Activated CD4-positive, alpha-beta T cell treated with anti-CD3 and anti-CD28 coated beads, Interleukin-2, Interleukin-6, amounts not matched to agents 100 ng/mL and 50 ng/mL, durations not matched to agents 16 hours and 8 hours (primary cell): ENCODE measurements at regions not wholly inside any gene's neighbourhood (a gene's known extent, or its start where the extent isn't known, plus 50 kb on each side); places are given as distances from the start of the nearest gene placed in this dataset.

Experiments used
- DNase-seq: peaks from one replicate; pipeline ENCODE4 v3.0.0-alpha.2; 2020

DNA sequence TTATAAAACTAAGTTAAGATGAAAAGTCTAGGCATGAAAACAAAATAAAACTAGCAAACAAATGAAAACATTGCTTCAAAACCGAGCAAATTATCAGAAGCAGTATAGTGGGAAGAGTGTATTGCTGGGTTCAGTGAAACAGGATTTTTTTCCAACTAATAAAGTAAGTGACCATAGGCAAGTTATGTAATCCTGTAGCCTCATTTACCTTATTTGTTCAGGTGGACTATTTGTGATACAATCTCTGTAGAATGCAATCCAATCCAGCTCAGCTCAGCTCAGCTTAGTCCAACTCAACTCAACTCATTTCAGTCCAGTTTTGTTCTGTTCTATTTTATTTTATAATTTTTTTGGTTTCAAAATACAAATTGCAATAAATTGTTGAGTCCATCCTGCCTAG, 276.7 kb upstream of the LRIG3 start:
- no peak for DNase-seq

DNA sequence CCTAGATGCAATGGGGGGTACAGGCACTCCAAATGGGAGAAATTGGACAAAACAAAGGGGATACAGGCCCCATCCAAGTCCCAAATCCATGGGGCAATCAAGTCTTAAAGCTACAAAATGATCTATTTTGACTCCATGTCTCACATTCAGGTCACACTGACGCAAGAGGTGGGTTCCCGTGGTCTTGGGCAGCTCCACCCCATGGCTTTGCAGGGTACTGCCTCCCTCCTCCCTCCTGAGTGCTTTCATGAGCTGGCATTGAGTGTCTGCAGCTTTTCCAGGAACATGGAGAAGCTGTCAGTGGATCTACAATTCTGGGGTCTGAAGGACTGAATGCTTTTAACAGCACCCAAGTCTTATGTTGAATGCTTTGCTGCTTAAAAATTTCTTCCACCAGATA, 274.5 kb upstream of the LRIG3 start:
- DNase-seq, result no peak

DNA sequence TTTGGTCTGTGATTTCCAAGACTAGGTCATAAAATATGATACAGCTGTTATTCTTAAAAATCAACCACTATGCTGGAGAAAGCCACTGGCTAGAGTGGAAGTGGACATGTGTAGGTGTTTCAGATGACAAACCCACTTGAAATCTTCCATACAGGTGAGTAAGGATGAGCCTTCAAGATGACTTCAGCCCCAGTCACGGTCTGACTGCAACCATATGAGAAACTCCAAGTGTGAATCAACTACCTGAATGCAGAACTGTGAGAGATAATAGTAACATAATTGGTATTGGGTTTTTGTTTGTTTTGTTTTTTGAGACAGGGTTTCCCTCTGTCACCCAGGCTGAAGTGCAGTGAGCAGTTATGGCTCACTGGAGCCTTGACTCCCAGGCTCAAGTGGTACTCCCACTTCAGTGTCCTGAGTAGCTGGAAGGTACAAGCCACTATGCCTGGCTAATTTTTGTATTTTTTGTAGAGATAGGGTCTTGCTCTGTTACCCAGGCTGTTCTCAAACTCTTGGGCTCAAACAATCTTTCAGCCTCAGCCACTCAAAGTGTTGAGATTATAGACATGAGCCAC, 273.3 kb upstream of the LRIG3 start:
- DNase-seq, result no peak

DNA sequence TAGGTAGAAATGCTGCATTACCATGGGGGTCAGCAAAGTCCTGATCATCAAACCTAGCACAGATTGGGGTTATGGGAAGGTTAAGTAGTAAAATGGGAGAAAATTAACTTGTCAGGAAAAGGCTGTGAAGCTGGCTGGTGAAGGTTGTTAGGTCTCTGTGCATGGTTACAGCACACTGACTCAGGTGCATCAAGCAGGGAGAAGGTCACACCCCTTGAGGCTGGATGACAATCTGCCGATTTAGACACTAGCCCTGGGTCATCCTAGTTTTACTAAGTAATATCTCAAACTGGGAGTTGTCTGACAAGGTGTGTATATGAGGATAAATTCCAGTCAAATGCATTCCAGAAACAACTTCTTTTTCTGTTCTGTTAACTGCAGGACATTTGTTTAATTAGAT, 271.1 kb upstream of the LRIG3 start:
- no peak for DNase-seq

DNA sequence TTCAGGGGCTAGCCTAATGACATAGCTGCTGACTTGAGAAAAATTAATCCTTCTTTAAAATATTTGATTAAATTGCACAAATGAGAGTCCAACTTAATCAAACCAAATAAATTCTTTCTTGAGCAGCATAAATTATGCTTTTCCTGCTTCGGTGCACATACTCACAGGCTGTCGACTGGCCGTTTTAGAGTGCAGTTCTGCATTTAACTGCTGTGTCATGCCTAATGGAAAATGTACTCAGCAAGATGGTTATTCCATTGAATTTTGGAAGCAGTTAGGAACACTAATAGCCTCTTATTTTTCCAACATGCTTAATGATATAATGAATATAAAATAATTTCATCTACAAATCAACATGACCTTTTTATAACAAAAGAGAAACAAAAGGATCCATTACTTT, 266.1 kb upstream of the LRIG3 start:
- no peak for DNase-seq

DNA sequence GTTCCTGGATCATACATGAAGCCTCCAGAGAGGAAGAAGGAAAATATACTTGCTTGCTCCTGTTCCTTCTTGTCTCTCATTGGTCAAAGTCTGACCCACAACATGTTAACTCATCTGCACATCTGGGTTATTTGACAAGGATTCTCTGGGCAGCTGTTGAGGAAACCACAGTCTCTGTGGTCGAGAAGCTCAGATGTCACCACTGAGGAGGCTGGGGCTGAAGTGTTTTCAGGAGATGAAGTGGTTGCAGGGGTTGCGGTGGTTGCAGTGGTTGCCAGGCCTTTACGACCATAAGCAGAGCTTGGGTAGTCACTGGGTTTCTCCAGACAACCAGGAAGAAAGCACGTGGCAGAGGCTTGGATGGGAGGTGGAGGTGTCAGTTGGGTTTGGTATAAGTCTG, 265.0 kb upstream of the LRIG3 start:
- no peak for DNase-seq

DNA sequence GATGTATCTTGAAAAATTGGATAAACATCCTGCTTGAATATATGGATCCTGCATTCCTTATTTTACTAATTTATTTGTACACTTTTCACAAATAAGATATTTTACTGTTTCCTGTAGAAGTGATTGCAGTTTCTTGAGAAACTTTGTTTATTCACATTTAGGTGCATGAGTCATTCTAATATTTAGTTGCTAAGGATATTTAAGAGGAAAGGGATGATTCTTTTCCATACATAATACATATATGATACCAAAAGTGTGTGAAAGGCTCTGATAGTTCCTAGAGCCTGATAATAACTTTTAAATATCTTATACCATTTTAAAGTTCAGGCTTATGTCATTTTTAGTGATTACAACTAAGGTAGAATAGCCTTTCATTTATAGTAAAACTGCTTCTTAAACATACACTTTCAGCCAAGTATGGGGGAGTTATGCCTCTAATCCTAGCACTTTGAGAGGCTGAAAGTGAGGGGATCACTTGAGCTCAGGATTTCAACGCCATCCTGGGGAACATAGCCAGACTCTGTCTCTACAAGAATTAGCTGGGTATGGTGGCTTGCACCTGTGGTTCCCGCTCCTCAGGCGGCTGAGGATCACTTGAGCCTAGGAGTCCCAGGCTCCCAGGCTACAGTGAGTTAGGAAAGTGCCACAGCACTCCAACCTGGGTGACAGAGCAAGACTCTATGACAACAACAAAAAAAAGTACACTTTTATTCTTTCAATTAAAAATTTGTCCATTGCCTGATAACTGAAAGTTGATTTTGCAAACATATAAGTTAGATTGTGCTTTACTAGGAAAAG, 262.6 kb upstream of the LRIG3 start:
- DNase-seq, result no peak

DNA sequence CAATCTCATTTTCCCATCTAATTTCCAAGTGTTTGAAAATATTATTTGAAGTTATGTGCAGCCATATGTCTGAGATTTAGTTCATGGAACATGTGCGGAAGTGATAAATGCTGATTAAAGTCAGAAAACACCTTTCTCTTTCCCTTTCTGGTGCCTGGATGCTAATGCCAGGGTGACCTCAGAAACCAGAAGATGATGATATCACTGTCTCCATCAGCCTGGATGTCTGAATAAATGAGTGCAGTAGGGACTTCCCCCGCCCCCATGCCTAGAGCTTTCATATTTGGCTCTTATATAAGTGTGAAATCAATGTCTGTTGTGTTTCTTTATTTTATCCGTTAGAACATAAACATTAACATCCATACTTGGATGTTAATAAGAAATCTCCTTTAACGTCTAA, 261.9 kb upstream of the LRIG3 start:
- peak; percentile 29 for DNase-seq

DNA sequence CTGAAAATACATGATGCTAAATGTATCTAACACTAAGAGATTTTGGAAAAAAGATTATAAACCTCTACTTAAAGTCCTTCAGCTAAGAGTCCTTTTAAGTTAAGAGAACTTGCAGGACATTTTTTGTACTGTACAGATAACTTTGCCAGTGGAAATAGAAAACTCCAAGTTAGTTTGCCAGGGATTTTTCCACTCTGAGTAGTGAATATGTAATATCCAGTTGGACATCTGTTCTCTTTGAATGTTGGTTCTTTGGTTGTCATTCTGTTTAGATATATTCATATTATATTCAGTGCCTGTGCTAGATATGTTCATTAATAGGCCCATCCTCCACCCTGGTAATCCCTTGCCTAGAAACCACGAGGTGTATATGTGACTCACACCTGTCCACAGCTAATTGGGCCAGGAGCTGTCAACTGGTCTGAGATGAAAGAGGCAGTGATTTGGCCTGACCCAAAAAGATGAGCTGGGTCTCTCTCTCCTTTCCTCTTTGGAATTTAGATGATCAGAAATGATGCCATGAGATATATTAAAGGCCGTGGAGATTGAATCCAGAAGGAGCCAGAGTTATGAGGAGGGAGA, 261.0 kb upstream of the LRIG3 start:
- no peak for DNase-seq

DNA sequence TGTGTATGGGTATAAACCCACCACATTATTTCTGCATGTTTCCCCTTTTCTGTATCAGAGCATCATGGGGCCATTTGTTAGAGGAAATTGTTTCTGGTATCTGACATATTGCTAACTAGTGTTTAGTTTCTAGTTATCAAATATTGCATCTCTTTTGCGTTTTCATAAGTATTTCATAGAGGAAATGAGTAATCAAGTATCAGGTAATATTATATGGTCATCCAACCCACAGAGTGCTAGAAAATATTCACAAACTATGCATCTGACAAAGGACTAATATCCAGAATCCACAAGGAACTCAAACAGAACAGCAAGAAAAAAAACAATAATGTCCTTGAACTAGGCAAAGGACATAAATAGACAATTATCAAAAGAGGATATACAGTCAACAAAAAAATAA, 258.9 kb upstream of the LRIG3 start:
- no peak for DNase-seq

DNA sequence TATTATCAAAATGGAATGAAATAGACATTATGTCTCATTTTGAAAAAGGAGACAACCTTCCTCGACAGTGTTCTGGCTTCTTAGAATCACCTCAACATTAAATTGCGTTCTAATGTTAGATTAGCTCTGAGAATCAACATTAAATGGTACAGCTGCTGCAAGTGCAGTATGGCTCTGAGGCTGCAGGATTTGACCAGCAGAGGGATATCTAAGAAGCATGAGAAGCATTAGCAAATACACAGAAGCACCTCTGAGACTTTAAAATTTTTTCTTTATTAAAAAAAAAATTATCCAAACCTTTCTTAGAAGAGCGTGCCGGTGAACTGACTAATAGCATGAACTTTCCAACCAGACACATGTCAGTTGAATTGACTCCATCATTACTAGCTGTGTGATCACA, 253.4 kb upstream of the LRIG3 start:
- DNase-seq, result no peak

DNA sequence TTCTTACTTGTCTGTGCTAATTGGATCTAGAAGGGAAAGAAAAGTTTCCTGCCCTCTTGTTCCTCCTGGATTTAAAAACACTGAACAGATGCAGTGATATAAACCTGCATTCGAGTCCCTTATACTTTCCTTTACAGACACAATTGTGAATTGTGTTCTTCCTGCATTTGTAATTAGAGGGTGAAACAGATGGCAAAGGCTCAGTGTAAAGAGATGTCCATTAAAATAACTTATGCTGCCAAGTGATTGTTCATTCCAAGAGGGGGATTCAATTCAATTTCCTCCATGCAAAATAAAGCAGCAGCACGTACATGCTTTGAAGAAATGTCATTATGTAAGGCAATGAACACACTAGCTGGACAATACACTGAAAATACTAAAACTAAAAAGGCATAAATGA, 248.3 kb upstream of the LRIG3 start:
- no peak for DNase-seq

DNA sequence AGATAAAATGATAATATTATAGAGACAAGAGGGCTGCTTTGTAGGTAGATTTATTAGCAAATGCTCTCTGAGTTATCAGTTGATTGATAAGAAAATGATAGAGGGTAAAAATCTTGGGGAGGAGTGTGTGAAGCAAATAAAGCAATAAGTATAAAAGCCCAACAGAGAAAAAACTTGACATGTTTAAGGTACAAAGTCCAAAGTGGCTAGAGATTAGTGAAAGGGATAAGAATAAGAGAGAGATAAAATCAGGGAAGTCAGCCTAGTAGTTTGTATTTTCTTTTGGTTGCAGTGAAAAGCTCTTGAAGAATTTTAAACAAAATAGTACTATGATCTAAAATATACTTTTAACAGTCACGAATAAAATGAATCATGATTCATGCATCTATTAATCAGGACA, 246.2 kb upstream of the LRIG3 start:
- no peak for DNase-seq

DNA sequence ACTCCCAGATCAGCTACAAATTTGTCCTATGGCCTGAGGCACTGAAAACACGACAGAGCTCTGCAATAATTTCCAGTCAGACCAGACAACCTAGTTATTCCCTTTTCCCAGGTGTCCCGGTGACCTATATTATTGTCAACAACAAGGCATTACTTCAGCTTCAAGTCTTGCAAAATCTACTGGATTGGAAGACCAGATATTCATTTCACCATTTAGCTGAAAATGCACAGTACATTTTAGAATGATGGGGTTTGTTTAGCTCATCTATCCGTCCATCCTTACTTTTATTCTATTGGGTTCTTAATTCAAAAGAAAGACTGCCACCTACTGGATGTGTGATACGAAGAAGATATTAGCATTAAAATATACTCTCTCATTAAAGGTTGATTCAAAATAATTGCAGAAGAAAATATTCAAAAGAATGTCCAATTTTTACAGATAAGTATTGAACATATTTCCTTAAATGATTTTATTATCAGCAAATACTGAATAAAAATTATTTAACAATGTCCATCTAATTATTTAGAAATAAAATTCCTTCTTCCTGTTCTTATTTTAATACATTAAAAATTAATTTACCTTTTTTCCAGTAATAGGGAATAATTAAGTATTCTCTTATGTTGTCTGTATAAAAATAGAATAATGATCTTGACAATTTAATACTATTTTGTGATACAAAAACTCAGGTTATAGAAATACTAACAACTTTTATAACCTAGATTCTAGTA, 244.9 kb upstream of the LRIG3 start:
- DNase-seq, result peak; percentile 11

DNA sequence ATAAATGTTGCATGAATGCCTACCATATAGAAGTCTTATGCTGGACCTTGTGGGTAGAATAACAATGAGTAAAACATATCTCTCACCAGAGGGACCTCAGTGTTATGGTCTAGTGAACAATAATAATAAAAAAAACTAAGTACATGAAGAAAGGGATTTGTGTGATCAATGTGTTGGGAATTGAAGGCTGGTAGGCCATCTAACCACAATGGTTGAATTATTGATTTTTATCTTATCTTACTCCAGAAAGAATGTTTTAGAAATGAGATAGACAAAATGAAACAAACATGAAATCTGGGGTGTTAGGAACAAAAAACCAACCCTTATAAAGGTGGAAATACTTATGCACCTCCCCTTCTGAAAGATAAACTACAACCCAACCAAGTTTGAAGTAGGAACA, 243.9 kb upstream of the LRIG3 start:
- no peak for DNase-seq

DNA sequence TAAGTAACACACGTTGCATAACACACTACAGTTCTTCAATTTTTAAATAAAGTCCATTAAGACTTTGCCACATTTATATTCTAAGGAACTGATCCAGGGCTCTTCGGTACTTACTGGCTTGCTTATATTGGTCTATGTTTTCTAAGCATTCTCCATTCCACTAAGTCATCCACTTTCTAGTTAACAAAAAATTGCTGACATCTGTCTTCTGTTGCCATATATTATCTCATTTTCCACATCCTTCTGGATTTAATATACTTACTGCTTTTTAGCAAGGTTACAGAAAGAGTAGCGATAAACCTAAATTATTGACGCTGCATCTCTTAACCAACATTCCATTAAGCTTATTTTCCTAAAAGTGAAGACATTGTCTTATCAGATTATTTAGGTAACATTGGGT, 238.4 kb upstream of the LRIG3 start:
- no peak for DNase-seq

DNA sequence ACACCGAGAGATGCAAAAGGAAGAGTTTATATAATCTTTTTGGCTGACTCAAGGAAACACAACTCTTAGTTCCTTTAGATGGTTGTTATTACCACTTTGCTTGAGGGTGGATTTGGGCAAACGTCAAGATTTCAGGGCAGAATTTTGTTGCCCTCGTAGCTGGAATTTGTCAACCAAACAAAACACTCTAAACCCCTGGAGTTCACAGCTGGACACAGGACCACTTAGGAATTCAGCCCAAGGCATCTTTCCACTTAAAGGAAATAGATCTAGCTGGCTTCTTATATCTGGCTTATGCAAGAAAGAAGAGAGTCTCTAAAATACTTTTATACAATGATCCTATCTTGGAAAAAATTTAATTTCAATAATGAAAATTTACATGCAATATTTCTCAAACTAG, 237.8 kb upstream of the LRIG3 start:
- DNase-seq, result no peak

DNA sequence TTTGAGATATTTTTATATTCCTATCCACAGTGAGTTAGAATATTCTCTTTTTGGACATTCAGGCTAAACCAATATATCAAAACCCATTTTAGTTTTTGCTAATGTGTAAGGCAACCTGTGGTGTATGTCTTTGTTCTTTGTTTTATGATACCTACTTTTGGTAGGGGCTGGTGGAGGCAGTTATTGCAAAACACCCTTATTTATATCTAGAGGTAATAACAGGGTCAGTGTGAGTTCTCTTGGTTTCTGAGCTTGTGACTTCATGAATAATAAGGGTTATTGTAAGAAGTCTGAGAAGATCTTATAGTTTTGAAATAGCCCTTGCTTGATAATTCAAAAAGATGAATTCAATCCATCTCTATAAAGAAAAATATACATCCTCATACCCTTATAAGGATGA, 235.1 kb upstream of the LRIG3 start:
- no peak for DNase-seq

DNA sequence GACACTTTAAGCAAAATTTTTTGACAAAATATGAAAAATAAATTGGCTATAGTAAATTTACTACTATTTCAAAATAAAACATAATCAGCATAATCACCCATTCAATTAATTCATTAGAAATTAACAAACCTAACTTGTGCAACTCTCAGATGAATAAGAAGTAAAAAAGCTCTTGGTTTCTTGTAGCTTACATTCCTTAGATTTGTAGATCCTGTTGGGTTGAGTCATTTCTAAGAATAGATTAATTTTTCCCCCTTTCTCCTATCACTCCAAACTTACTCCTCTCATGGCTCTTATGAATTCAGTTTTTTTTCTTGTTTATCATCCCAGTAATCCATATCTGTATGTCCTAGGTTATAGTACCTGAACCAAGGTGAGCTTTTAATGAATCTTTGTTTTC, 230.9 kb upstream of the LRIG3 start:
- DNase-seq, result no peak

DNA sequence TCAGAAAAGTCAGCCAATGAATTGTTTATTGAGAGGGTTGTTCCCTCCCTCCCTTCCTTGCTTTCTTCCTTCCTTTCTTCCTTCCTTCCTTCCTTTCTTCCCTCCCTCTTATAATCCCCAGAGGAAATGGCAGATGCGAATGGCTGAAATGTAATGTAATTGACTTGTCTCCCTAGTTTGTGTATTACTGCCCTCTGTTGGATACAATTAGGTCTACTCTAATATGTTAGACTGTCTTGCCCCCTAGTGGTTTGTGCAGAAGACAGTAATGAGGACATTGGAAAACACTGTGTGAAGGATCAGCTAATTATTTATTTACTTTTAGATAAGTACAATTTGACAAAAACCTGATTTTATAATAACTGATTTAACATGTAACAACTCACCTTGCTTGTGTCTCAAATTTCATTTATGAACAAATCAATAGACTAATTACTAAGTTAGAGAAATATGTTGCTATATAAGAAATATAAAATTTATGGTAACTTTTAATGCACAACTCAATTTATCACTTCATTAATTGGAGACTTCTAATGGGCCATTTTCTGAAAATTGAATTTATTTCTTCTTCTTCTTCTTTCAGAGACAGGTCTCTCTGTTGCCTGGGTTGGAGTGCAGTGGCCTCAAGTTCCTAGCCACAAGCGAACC, 229.8 kb upstream of the LRIG3 start:
- DNase-seq, result peak; percentile 70

DNA sequence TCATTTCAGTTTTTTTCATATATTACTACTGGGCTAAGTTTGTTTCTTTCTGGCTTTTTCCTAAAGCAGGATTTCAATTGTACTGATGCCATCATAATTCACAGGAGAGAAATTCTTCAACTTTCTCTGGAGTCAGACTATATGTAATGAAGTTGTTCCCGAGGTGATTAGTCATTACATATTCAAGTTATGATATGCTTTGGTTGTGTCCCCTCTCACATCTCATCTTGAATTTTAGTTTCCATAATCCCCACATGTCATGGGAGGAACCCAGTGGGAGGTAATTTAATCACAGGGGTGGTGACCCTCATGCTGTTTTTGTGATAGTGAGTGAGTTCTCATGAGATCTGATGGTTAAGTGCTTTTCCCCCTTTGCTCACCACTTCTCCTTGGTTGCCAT, 227.5 kb upstream of the LRIG3 start:
- DNase-seq, result no peak

DNA sequence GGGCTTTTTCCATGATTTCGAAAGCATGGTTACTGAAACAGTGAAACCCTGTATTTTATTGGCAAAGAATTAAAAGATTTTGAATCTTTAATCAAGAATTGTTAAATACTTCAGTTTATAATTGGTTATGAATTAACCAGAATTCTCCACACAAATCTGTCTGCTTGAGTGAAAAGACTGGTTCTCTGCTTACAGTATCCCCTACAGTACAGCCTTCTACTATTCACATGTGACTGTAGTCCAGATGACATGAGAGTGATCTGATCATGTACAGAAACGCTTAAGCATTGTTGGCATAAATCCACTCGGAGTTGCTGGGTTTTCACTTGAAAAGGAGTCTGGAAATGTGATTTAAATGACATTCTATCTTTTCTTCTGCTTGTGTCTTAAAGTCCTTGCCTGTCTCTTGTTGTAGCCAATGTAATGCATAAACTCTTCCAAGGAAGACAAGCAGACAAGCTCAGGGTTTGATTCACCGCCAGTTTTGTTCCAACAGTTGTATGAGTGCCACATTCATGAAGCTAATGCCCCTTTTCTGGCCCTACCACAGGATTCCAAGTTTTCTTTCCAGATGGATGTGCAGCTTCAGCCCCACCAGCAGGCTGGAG, 222.0 kb upstream of the LRIG3 start:
- DNase-seq, result no peak

DNA sequence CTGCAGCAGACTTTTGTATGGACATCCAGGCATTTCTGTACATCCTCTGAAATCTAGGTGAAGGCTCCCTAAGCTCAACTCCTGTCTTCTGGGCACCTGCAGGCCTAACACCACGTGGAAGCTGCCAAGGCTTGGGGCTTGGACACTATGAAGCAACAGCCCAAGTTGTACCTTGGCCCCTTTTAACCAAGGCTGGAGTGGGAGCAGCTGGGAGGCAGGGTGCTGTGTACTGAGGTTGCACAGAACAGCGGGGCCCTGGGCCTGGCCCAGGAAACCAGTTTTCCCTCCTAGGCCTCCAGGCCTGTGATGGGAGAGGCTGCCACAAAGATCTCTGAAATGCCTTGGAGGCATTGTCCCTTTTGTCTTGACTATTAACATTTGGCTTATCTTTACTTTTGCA, 214.4 kb upstream of the LRIG3 start:
- no peak for DNase-seq
